ENCODE measurements at regions not wholly inside any gene's neighbourhood (a gene's known extent, or its start where the extent isn't known, plus 50 kb on each side); places are given as distances from the start of the nearest gene placed in this dataset.

DNA sequence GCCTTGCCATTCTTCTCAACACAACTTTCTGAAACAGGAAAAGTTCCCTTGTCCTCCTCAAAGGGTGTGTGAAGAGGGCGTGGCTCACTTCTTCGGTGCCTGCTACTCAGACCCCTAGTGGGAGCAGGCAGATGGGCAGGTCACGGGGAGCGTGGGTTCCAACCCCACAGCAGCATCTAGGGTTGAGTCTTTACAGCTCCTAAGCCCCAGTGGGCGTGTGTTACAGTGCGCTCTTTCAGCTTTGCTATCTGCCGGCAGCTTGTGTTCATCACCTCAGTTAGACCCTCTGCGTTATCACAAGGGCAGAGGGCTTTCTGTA is 57.5 kb upstream of the KLF3 start:
- no peaks in the 10 kb centered on the region for H3K79me2 ChIP-seq (ENCODE audit: insufficient read depth, low read depth, low read length)
- no peak overlapping the region for H3K4me3 ChIP-seq (ENCODE audit: low read depth, low read length, poor library complexity, severe bottlenecking)
- no peaks in the 10 kb centered on the region for H3K9me2 ChIP-seq (ENCODE audit: insufficient read depth, low read length)
- H3K9me3 ChIP-seq (ENCODE audit: low read length), result no peaks in the 10 kb centered on the region
- no peak for DNase-seq (ENCODE audit: low spot score)
- H4K20me1 ChIP-seq (ENCODE audit: insufficient read depth, low read length), result no peaks in the 10 kb centered on the region
- TF ChIP-seq EZH2phosphoT487 (IDR thresholded peaks at IDR 0.05; ENCODE audit: borderline replicate concordance, low read depth, low read length), result no peak
- TF ChIP-seq, protein P1, sequence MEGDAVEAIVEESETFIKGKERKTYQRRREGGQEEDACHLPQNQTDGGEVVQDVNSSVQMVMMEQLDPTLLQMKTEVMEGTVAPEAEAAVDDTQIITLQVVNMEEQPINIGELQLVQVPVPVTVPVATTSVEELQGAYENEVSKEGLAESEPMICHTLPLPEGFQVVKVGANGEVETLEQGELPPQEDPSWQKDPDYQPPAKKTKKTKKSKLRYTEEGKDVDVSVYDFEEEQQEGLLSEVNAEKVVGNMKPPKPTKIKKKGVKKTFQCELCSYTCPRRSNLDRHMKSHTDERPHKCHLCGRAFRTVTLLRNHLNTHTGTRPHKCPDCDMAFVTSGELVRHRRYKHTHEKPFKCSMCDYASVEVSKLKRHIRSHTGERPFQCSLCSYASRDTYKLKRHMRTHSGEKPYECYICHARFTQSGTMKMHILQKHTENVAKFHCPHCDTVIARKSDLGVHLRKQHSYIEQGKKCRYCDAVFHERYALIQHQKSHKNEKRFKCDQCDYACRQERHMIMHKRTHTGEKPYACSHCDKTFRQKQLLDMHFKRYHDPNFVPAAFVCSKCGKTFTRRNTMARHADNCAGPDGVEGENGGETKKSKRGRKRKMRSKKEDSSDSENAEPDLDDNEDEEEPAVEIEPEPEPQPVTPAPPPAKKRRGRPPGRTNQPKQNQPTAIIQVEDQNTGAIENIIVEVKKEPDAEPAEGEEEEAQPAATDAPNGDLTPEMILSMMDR (conservative IDR thresholded peaks at IDR 0.05; ENCODE audit: low read length), result no peak
- H3K27ac ChIP-seq (ENCODE audit: low read depth, low read length, poor library complexity, severe bottlenecking), result no peak overlapping the region
- no TSS peak for BruUV-seq (replicated peaks)
- H3K4me2 ChIP-seq (ENCODE audit: low read length), result no peak overlapping the region
- intact Hi-C loops (cut with micrococcal nuclease; ENCODE audit: unreplicated experiment), result no loop called here
- no peak overlapping the region for H2AFZ ChIP-seq (ENCODE audit: low read length)
- CTCF ChIA-PET (ENCODE audit: unreplicated experiment), result no interaction called here
- no peaks in the 10 kb centered on the region for H3K36me3 ChIP-seq (ENCODE audit: insufficient read depth, low read length)
- POLR2A ChIA-PET, result no interaction called here
- H3K4me1 ChIP-seq (ENCODE audit: insufficient read depth, low read length, poor library complexity, severe bottlenecking), result no peaks in the 10 kb centered on the region

DNA sequence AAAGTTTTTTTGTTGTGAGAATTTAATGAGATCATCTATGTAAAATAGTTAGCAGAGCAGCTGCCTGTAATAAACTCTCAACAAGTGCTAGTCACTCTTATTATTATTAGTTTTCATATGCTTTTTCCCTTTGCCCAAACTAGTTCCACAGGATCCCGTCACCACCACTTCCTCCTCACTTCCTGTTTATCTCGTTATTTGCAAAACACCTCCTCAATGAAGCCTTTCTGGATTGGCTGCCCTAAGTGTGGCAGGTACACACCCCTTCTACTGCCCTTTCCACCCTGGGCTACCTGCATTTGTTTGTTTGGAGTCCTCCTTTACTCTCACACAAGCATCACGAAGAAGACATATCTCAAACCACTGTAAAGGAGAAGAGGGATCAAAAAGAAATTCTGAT is 54.4 kb upstream of the KLF3 start:
- intact Hi-C loops (cut with micrococcal nuclease; ENCODE audit: unreplicated experiment), result no loop called here
- CTCF ChIA-PET (ENCODE audit: unreplicated experiment), result no interaction called here
- 0 out of 2 replicates have a peak overlapping the region, but pooled peaks have one; percentile 7 for H3K4me2 ChIP-seq (ENCODE audit: low read length)

DNA sequence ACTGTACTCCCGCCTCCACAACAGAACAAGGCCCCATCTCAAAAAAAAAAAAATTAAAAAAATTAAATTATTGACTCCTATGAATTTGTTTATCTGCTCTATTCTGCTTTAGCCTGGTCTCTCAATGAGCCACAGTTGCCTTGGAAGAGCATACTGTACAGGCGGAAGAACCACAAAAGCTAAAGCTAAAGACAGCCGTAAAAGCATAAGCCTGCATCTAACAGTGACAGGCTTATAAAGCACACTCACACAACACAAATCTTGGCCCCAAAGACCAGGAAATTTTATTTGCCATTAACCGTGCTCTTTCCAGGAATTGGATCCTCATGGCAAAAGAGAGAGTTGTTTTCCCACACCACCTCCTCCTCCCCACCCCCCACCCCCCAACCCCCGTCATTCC is 53.5 kb upstream of the KLF3 start:
- H3K36me3 ChIP-seq (ENCODE audit: insufficient read depth, low read length), result no peaks in the 10 kb centered on the region
- H4K20me1 ChIP-seq (ENCODE audit: insufficient read depth, low read length), result no peaks in the 10 kb centered on the region
- H3K4me2 ChIP-seq (ENCODE audit: low read length), result no peak overlapping the region
- no TSS peak for BruUV-seq (replicated peaks)
- CTCF ChIA-PET (ENCODE audit: unreplicated experiment), result no interaction called here
- H3K4me1 ChIP-seq (ENCODE audit: insufficient read depth, low read length, poor library complexity, severe bottlenecking), result no peaks in the 10 kb centered on the region
- TF ChIP-seq EZH2phosphoT487 (IDR thresholded peaks at IDR 0.05; ENCODE audit: borderline replicate concordance, low read depth, low read length), result no peak
- TF ChIP-seq, protein P1 (conservative IDR thresholded peaks at IDR 0.05; ENCODE audit: low read length), result no peak
- H3K27ac ChIP-seq (ENCODE audit: low read depth, low read length, poor library complexity, severe bottlenecking), result no peak overlapping the region
- H2AFZ ChIP-seq (ENCODE audit: low read length), result no peak overlapping the region
- H3K4me3 ChIP-seq (ENCODE audit: low read depth, low read length, poor library complexity, severe bottlenecking), result no peak overlapping the region
- POLR2A ChIA-PET, result interaction anchor here (0.6 to 1.2 kb wide), 3 partner anchors 29 to 819 kb away, joined by 3 to 4 read pairs (median 3); no protein-coding TSS in a partner anchor
- intact Hi-C loops (cut with micrococcal nuclease; ENCODE audit: unreplicated experiment), result no loop called here
- H3K79me2 ChIP-seq (ENCODE audit: insufficient read depth, low read depth, low read length), result no peaks in the 10 kb centered on the region
- no peak for DNase-seq (ENCODE audit: low spot score)
- no peaks in the 10 kb centered on the region for H3K9me2 ChIP-seq (ENCODE audit: insufficient read depth, low read length)
- no peaks in the 10 kb centered on the region for H3K9me3 ChIP-seq (ENCODE audit: low read length)

More for the DNA sequence above, 54.4 kb upstream of the KLF3 start:
- no TSS peak for BruUV-seq (replicated peaks)
- Histone ChIP-seq H3K4me1 (ENCODE audit: insufficient read depth, low read length, poor library complexity, severe bottlenecking) (no peaks in the 10 kb centered on the region), H3K9me2 (ENCODE audit: insufficient read depth, low read length) (no peaks in the 10 kb centered on the region), H2AFZ (ENCODE audit: low read length) (peak overlapping the region; percentile 61), H3K9me3 (ENCODE audit: low read length) (no peaks in the 10 kb centered on the region), H3K27ac (ENCODE audit: low read depth, low read length, poor library complexity, severe bottlenecking) (no peak overlapping the region), H3K36me3 (ENCODE audit: insufficient read depth, low read length) (no peaks in the 10 kb centered on the region), H3K79me2 (ENCODE audit: insufficient read depth, low read depth, low read length) (no peaks in the 10 kb centered on the region), H4K20me1 (ENCODE audit: insufficient read depth, low read length) (no peaks in the 10 kb centered on the region), H3K4me3 (ENCODE audit: low read depth, low read length, poor library complexity, severe bottlenecking) (no peak overlapping the region)
- DNase-seq (ENCODE audit: low spot score), result peak; percentile 6
- no peak for TF ChIP-seq EZH2phosphoT487 (IDR thresholded peaks at IDR 0.05; ENCODE audit: borderline replicate concordance, low read depth, low read length)
- POLR2A ChIA-PET, result no interaction called here

Measured in OCI-LY7 (cell line).